H1 (cell line): ENCODE measurements at regions not wholly inside any gene's neighbourhood (a gene's known extent, or its start where the extent isn't known, plus 50 kb on each side); places are given as distances from the start of the nearest gene placed in this dataset.

Experiments
- CTCF ChIA-PET: fragments of 300-600 bp; sonication (Branson Sonifier 250); formaldehyde crosslinking; loops from one replicate; lab custom pipeline; 2021; ENCODE audit not compliant: partially characterized antibody; lab: Charles Lee
- POLR2A ChIA-PET: fragments of 300-600 bp; sonication (Branson Sonifier 250); formaldehyde crosslinking; loops from one replicate; lab custom pipeline; 2021; ENCODE audit warnings: inconsistent platforms; ENCODE audit not compliant: partially characterized antibody; lab: Charles Lee
- DNase-seq, 2 experiments: peaks; one replicate each; pipeline versions ENCODE4 v3.0.0 to v3.0.0-alpha.2; 2010 to 2022; ENCODE audit warnings: low spot score in 2 of 2, low read depth in 1 of 2, mixed read lengths in 1 of 2
- FAIRE-seq: peaks from 2 replicates; lab custom pipeline; 2011; peaks lifted over from hg19 to GRCh38; lab: Jason Lieb, UNC
- H2AFZ ChIP-seq: 2 replicates; pipeline ENCODE4 v1.8.1; 2012; ENCODE audit warnings: low read length, inconsistent platforms
- H2AK5ac ChIP-seq: 2 replicates; pipeline ENCODE4 v1.6.1; 2013; ENCODE audit warnings: low read depth, low read length
- H2BK120ac ChIP-seq: replicated peaks from 2 replicates; pipeline ENCODE3; 2013; ENCODE audit warnings: low read depth, low read length, inconsistent platforms
- H2BK12ac ChIP-seq: 2 replicates; pipeline ENCODE4 v1.6.1; 2013; ENCODE audit warnings: low read depth, low read length
- H2BK15ac ChIP-seq: 2 replicates; pipeline ENCODE4 v1.6.1; 2013; ENCODE audit warnings: low read length
- H2BK20ac ChIP-seq: 2 replicates; pipeline ENCODE4 v1.6.1; 2013; ENCODE audit warnings: low read length
- H2BK5ac ChIP-seq: 2 replicates; pipeline ENCODE4 v1.6.1; 2013; ENCODE audit warnings: low read depth, low read length
- H3K14ac ChIP-seq: 2 replicates; pipeline ENCODE4 v1.6.1; 2013; ENCODE audit warnings: inconsistent platforms; ENCODE audit not compliant: insufficient read length
- H3K18ac ChIP-seq: 2 replicates; pipeline ENCODE4 v1.6.1; 2013; ENCODE audit warnings: low read length; ENCODE audit errors: extremely low read depth
- H3K23ac ChIP-seq: 2 replicates; pipeline ENCODE4 v1.6.1; 2013; ENCODE audit warnings: inconsistent platforms; ENCODE audit not compliant: insufficient read length
- H3K23me2 ChIP-seq: 2 replicates; pipeline ENCODE4 v1.6.1; 2013; ENCODE audit warnings: low read depth, low read length
- H3K27ac ChIP-seq: 2 replicates; pipeline ENCODE4 v1.6.1; 2011; ENCODE audit warnings: low read depth, low read length, inconsistent platforms
- H3K27me3 ChIP-seq, 4 experiments: replicated peaks in 1 of 4; 1 replicate in 1 of 4; 2 replicates in 3 of 4; pipeline versions ENCODE4 v1.6.1 to v1.8.1; 2011 to 2013; ENCODE audit warnings: low read length in 3 of 4, mild to moderate bottlenecking in 3 of 4, inconsistent platforms in 2 of 4, mixed read lengths in 2 of 4, moderate library complexity in 1 of 4; ENCODE audit not compliant: control insufficient read depth in 3 of 4, insufficient read depth in 3 of 4; ENCODE audit errors: extremely low read depth in 1 of 4
- H3K36me3 ChIP-seq, 4 experiments: 2 replicates each; pipeline versions ENCODE4 v1.6.1 to v1.8.1; 2011 to 2013; ENCODE audit warnings: mild to moderate bottlenecking in 4 of 4, low read length in 3 of 4, moderate library complexity in 2 of 4, control low read depth in 1 of 4, inconsistent platforms in 1 of 4; ENCODE audit not compliant: insufficient read depth in 4 of 4, control insufficient read depth in 2 of 4
- H3K4ac ChIP-seq: replicated peaks from 2 replicates; pipeline ENCODE3; 2013; ENCODE audit warnings: low read length, low read depth, mixed read lengths, inconsistent platforms; ENCODE audit not compliant: insufficient read length
- H3K4me1 ChIP-seq, 4 experiments: replicated peaks in 1 of 4; 1 replicate in 1 of 4; 2 replicates in 3 of 4; pipeline versions ENCODE4 v1.6.1 to v1.8.1; 2011 to 2013; ENCODE audit warnings: low read length in 3 of 4, inconsistent platforms in 2 of 4, mixed read lengths in 1 of 4; ENCODE audit not compliant: insufficient read depth in 4 of 4, control insufficient read depth in 3 of 4
- H3K4me2 ChIP-seq, 2 experiments: 2 replicates each; pipeline versions ENCODE4 v1.6.1 to v1.8.1; 2011 to 2013; ENCODE audit warnings: low read depth in 2 of 2, low read length in 2 of 2, control low read depth in 1 of 2, inconsistent platforms in 1 of 2, mild to moderate bottlenecking in 1 of 2; ENCODE audit not compliant: insufficient read depth in 1 of 2
- H3K4me3 ChIP-seq, 4 experiments: fragments of 200-600, 300-600 bp in 1 of 4; sonication (generic), shearing (Covaris generic), sonication (Bioruptor Twin) in 1 of 4; 2 replicates each; pipeline versions ENCODE4 v1.5.1 to v1.8.1; 2011 to 2016; ENCODE audit warnings: low read length in 4 of 4, low read depth in 3 of 4, control low read depth in 2 of 4, inconsistent platforms in 2 of 4, mild to moderate bottlenecking in 2 of 4, mixed read lengths in 1 of 4, moderate library complexity in 1 of 4; ENCODE audit not compliant: insufficient read depth in 2 of 4; ENCODE audit errors: extremely low read depth in 1 of 4
- H3K56ac ChIP-seq: replicated peaks from 2 replicates; pipeline ENCODE3; 2013; ENCODE audit warnings: low read depth, mild to moderate bottlenecking, mixed read lengths, low read length, inconsistent platforms; ENCODE audit not compliant: insufficient read length
- H3K79me1 ChIP-seq: 2 replicates; pipeline ENCODE4 v1.6.1; 2013; ENCODE audit warnings: low read depth, low read length, control low read depth
- H3K79me2 ChIP-seq, 2 experiments: 2 replicates each; pipeline versions ENCODE4 v1.6.1 to v1.8.1; 2012 to 2013; ENCODE audit warnings: low read length in 2 of 2, mild to moderate bottlenecking in 2 of 2, inconsistent platforms in 1 of 2; ENCODE audit not compliant: insufficient read depth in 2 of 2, control insufficient read depth in 1 of 2
- H3K9ac ChIP-seq, 4 experiments: replicated peaks in 1 of 4; 1 replicate in 1 of 4; 2 replicates in 3 of 4; pipeline versions ENCODE4 v1.6.1 to v1.8.1; 2011 to 2013; ENCODE audit warnings: low read depth in 3 of 4, low read length in 3 of 4, control low read depth in 2 of 4, mild to moderate bottlenecking in 2 of 4, moderate library complexity in 2 of 4, inconsistent platforms in 1 of 4; ENCODE audit errors: extremely low read depth in 1 of 4
- H3K9me3 ChIP-seq, 2 experiments: 2 replicates each; pipeline versions ENCODE4 v1.6.1 to v1.8.1; 2012 to 2013; ENCODE audit warnings: mild to moderate bottlenecking in 2 of 2, moderate library complexity in 2 of 2, control low read depth in 1 of 2, inconsistent platforms in 1 of 2, low read depth in 1 of 2, low read length in 1 of 2, mixed read lengths in 1 of 2; ENCODE audit not compliant: insufficient read depth in 2 of 2
- H4K20me1 ChIP-seq, 2 experiments: replicated peaks in 1 of 2; 2 replicates each; pipeline versions ENCODE3 to v1.8.1; 2011 to 2013; ENCODE audit warnings: inconsistent platforms in 2 of 2, low read length in 2 of 2, mild to moderate bottlenecking in 1 of 2; ENCODE audit not compliant: insufficient read depth in 2 of 2, control insufficient read depth in 1 of 2
- H4K5ac ChIP-seq: 2 replicates; pipeline ENCODE4 v1.6.1; 2013; ENCODE audit warnings: low read length, low read depth, mixed read lengths, inconsistent platforms; ENCODE audit not compliant: insufficient read length
- H4K8ac ChIP-seq: 2 replicates; pipeline ENCODE4 v1.8.0; 2013; ENCODE audit warnings: mild to moderate bottlenecking, moderate library complexity, low read length, inconsistent platforms; ENCODE audit not compliant: insufficient read depth; ENCODE audit errors: extremely low read depth
- H4K91ac ChIP-seq: replicated peaks from 2 replicates; pipeline ENCODE3; 2013; ENCODE audit warnings: low read length, mixed read lengths, inconsistent platforms; ENCODE audit not compliant: insufficient read length
- BCL11A ChIP-seq, 2 experiments: IDR thresholded peaks; one replicate each; pipeline ENCODE4 v1.6.1; 2011; ENCODE audit warnings: low read depth in 2 of 2, low read length in 2 of 2, mild to moderate bottlenecking in 2 of 2
- CTBP2 ChIP-seq: IDR thresholded peaks from 2 replicates; pipeline ENCODE4 v1.7.0; 2011; ENCODE audit warnings: borderline replicate concordance, mild to moderate bottlenecking, moderate library complexity, mixed read lengths, low read length; ENCODE audit not compliant: insufficient read depth, insufficient read length
- HDAC2 ChIP-seq, 2 experiments: fragments of 300-600 bp in 1 of 2; sonication (generic) in 1 of 2; IDR thresholded peaks; 2 replicates each; pipeline ENCODE4 v1.6.1; 2011 to 2012; ENCODE audit warnings: low read depth in 2 of 2, low read length in 2 of 2, mild to moderate bottlenecking in 2 of 2, moderate library complexity in 2 of 2, borderline replicate concordance in 1 of 2, inconsistent platforms in 1 of 2
- HDAC6 ChIP-seq: IDR thresholded peaks from one replicate; pipeline ENCODE4 v1.7.1; 2012; ENCODE audit warnings: low read depth, mild to moderate bottlenecking, inconsistent platforms, low read length, moderate library complexity
- PHF8 ChIP-seq: fragments of 200-600 bp; sonication (generic); conservative IDR thresholded peaks from 2 replicates; pipeline ENCODE4 v1.7.1; 2012; ENCODE audit warnings: low read depth, mild to moderate bottlenecking, inconsistent platforms, low read length, moderate library complexity
- POU5F1 ChIP-seq: IDR thresholded peaks from 2 replicates; pipeline ENCODE4 v1.6.1; 2011; ENCODE audit warnings: low read depth, mild to moderate bottlenecking, low read length, moderate library complexity
- SP1 ChIP-seq: IDR thresholded peaks from 2 replicates; pipeline ENCODE4 v1.6.1; 2011; ENCODE audit warnings: low read depth, low read length
- SUZ12 ChIP-seq: fragments of 200-600 bp; sonication (generic); IDR thresholded peaks from 2 replicates; pipeline ENCODE4 v1.6.1; 2012; ENCODE audit warnings: mild to moderate bottlenecking, inconsistent platforms, low read length, moderate library complexity, mixed read lengths
- WGBS, 2 experiments: shearing (Covaris generic) in 1 of 2; methylation state at CpG; one replicate each; pipeline versions ENCODE4 v1.1.6 to v1.1.7; 2013 to 2015; ENCODE audit warnings: low lambda C conversion rate in 2 of 2, mixed read lengths in 2 of 2, inconsistent platforms in 1 of 2, low coverage in 1 of 2, missing lambda C conversion rate in 1 of 2; ENCODE audit not compliant: insufficient replicate concordance in 2 of 2, insufficient coverage in 1 of 2, insufficient read length in 1 of 2; ENCODE audit errors: extremely low coverage in 1 of 2, missing lambda C conversion rate in 1 of 2; 5-methylcytosine and 5-hydroxymethylcytosine counted together

DNA sequence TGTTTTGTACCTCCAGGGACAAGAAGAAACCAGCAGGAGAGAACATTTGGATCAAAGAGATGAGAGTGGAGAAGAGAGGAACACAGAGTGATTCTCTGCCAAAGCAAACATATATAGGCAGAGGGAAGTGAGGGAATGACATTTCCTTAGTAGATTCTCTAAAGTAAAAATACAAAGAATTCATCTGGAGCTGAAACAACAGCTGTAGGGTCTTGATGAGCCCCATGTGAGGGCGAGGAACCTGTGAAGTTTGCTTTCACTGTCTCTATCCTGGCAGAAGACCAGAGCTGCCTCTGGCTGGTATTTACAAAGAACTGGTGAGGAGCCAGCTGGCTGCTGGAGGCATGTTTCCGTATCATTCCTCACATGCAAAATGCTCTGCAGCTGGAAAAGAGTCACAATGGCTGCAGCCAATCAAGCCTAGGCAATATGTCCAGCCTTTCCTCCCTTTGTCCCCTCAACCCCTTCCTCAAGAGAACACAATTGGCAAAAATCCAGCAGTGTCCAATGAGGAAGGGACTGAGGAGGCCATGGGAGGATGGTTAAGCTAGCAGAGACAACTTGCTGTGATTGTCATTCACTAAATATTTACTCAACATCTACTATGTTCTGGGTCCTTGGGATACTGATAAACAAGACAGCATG, 122.5 kb downstream of the PHLDA1 start:
- H3K4me1 ChIP-seq, result 0 out of 7 replicates have a peak, but pooled peaks cover 0 to 2% (median 0%) of the 10 kb centered on the region in 4 experiments
- no peak overlapping the region for H3K9ac ChIP-seq
- H4K5ac ChIP-seq, result no peak overlapping the region
- H3K56ac ChIP-seq, result no peak overlapping the region
- CTCF ChIA-PET, result interaction anchor here (0.7 to 1.0 kb wide), 2 partner anchors 11 to 261 kb away, joined by 3 read pairs; no protein-coding TSS in a partner anchor
- no peaks in the 10 kb centered on the region for H3K79me2 ChIP-seq
- no peak overlapping the region for H2BK5ac ChIP-seq
- H3K27me3 ChIP-seq, result no peaks in the 10 kb centered on the region
- H3K23me2 ChIP-seq, result no peaks in the 10 kb centered on the region
- no peak for FAIRE-seq
- H3K18ac ChIP-seq, result peak overlapping the region; percentile 36; the same call in 1 of the 2 replicates
- no peak overlapping the region for H3K4me3 ChIP-seq
- no peak for TF ChIP-seq SP1
- TF ChIP-seq HDAC6, result no peak
- no peak for TF ChIP-seq POU5F1
- no peak for TF ChIP-seq BCL11A (IDR thresholded peaks at IDR 0.05; ENCODE audit: low read depth in 2 of 2, low read length in 2 of 2)
- TF ChIP-seq SUZ12, result no peak
- TF ChIP-seq HDAC2 (IDR thresholded peaks at IDR 0.05; ENCODE audit: borderline replicate concordance in 1 of 2, low read depth in 2 of 2, low read length in 2 of 2), result no peak
- TF ChIP-seq PHF8, result no peak
- TF ChIP-seq CTBP2, result no peak
- peak overlapping the region; percentile 60 for H2AFZ ChIP-seq
- H3K27ac ChIP-seq, result no peak overlapping the region
- H2BK20ac ChIP-seq, result no peak overlapping the region
- H4K8ac ChIP-seq, result no peak overlapping the region
- H3K36me3 ChIP-seq, result no peaks in the 10 kb centered on the region
- no peak overlapping the region for H2BK120ac ChIP-seq
- H3K4me2 ChIP-seq, result no peak overlapping the region
- H3K14ac ChIP-seq, result no peak overlapping the region
- peak overlapping the region; percentile 32; the same call in 1 of the 2 replicates for H2BK15ac ChIP-seq
- 81% methylated on average over 2 of the region's 2 CpGs; no CpG with 5 or more reads in 1 of the 2 experiments for WGBS, 2 experiments
- no peaks in the 10 kb centered on the region for H3K79me1 ChIP-seq
- no peak overlapping the region for H3K4ac ChIP-seq
- no peak overlapping the region for H3K23ac ChIP-seq
- no peaks in the 10 kb centered on the region for H3K9me3 ChIP-seq
- no peak overlapping the region for H4K91ac ChIP-seq
- POLR2A ChIA-PET, result interaction anchor here (1.0 kb wide), 1 partner anchor 10 kb away, joined by 3 read pairs; no protein-coding TSS in a partner anchor
- no peak overlapping the region for H2AK5ac ChIP-seq
- no peak overlapping the region; the same call in 1 of the 2 replicates for H2BK12ac ChIP-seq
- H4K20me1 ChIP-seq, result no peaks in the 10 kb centered on the region
- DNase-seq, result no peak
